Esophagus muscularis mucosa (tissue), 4 donors: ENCODE measurements at regions not wholly inside any gene's neighbourhood (a gene's known extent, or its start where the extent isn't known, plus 50 kb on each side); places are given as distances from the start of the nearest gene placed in this dataset.

Experiments used
- DNase-seq: peaks from one replicate; pipeline ENCODE4 v3.0.0-alpha.2; 2017; ENCODE audit errors: extremely low spot score
- H3K27ac ChIP-seq, 4 donors: fragments of 200-600 bp; sonication (generic); replicated peaks in 1 of 4; 1 replicate in 3 of 4; 2 replicates in 1 of 4; pipeline ENCODE4 v1.5.1; 2016 to 2019; ENCODE audit warnings: mild to moderate bottlenecking in 1 of 4
- H3K27me3 ChIP-seq, 4 donors: fragments of 200-600 bp; sonication (generic); one replicate each; pipeline versions ENCODE4 v1.5.1 to v1.6.0; 2016 to 2019
- H3K36me3 ChIP-seq, 4 donors: fragments of 200-600 bp; sonication (generic); one replicate each; pipeline ENCODE4 v1.5.1; 2016 to 2019
- H3K4me1 ChIP-seq, 4 donors: fragments of 200-600 bp; sonication (generic); one replicate each; pipeline ENCODE4 v1.5.1; 2016 to 2019
- H3K4me3 ChIP-seq, 4 donors: fragments of 200-600 bp; sonication (generic); 1 replicate in 2 of 4; 2 replicates in 2 of 4; pipeline ENCODE4 v1.5.1; 2016 to 2019; ENCODE audit warnings: mild to moderate bottlenecking in 4 of 4, moderate library complexity in 1 of 4
- H3K9me3 ChIP-seq, 4 donors: fragments of 200-600 bp; sonication (generic); 1 replicate in 3 of 4; 2 replicates in 1 of 4; pipeline ENCODE4 v1.5.1; 2016 to 2019
- CTCF ChIP-seq, 3 experiments: fragments of 200-600 bp in 2 of 3; fragments of 450-650 bp in 1 of 3; sonication (generic) in 2 of 3; IDR thresholded peaks; one replicate each; pipeline ENCODE4 v1.5.1; 2017 to 2019; ENCODE audit warnings: antibody characterized with exemption in 3 of 3, mild to moderate bottlenecking in 2 of 3, moderate library complexity in 1 of 3
- EP300 ChIP-seq: sonication (generic); formaldehyde crosslinking; IDR thresholded peaks from one replicate; pipeline ENCODE4 v1.6.1; 2017; ENCODE audit warnings: antibody characterized with exemption
- POLR2A ChIP-seq: fragments of 450-650 bp; IDR thresholded peaks from one replicate; pipeline ENCODE4 v1.6.1; 2017; ENCODE audit warnings: antibody characterized with exemption, moderate library complexity, mild to moderate bottlenecking, low read depth
- POLR2AphosphoS5 ChIP-seq, 2 donors: sonication (generic); formaldehyde crosslinking; IDR thresholded peaks; one replicate each; pipeline ENCODE4 v1.6.1; 2017; ENCODE audit warnings: antibody characterized with exemption in 2 of 2
- WGBS: methylation state at CpG from one replicate; pipeline ENCODE4 v1.1.5; 2018; 5-methylcytosine and 5-hydroxymethylcytosine counted together
- intact Hi-C: fragments of 100-400 bp; cut with DNase I; formaldehyde crosslinking; loops from one replicate; pipeline ENCODE4 v1.15.1; 2023

DNA sequence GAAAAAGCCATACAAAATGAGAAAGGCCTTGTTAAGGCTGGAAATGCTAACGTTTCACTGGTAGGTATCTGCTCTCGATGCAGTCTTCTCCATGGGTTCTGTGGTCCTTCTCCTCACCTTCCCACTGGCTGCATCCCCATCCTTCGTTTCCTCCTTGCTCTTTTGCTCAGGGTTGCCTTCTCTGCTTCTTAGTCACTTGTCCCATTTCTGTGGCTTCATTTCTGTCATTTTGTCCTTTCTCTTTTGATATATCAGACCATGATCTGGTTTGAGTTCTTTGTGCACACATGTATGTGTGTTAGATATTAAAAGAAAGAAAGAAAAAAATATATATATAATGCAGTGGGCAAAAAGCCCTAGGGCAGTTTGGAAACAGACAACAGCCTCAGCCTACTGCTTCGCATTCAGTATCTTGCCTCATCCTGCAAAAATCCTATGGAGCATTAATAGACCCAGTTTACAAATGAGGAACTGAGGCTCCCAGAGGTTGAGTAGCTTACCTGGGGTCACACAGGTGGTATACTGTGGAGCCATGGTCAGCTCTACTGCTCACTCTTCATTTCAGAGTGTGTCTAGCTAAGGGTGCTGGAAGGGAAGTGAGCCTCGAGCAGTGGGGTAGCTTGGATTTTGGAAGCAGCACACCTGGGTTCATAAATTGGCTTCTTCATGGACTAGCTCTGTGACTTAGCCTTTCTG is 57.6 kb upstream of the MEDAG start:
- WGBS, result 84% methylated on average over 5 of the region's 5 CpGs
- intact Hi-C loops, result no loop called here
- Histone ChIP-seq H3K4me3 (no peak overlapping the region), H3K27me3 (no peaks in the 10 kb centered on the region), H3K9me3 (peaks cover 0 to 3% (median 0%) of the 10 kb centered on the region in 4 donors), H3K36me3 (no peaks in the 10 kb centered on the region), H3K4me1 (peaks cover 0 to 5% (median 0%) of the 10 kb centered on the region in 4 donors), H3K27ac (peak overlapping the region in 3 of 4 donors; percentile 47 to 52 (median 50))
- DNase-seq, result no peak
- TF ChIP-seq POLR2A, result no peak
- TF ChIP-seq CTCF (IDR thresholded peaks at IDR 0.05), result no peak
- no peak for TF ChIP-seq POLR2AphosphoS5 (IDR thresholded peaks at IDR 0.05)
- TF ChIP-seq EP300, result no peak

GRCh38 chr13:30849611-30850010 is 56.5 kb upstream of the MEDAG start:
- DNase-seq, result no peak
- 81% methylated on average over 4 of the region's 4 CpGs for WGBS
- H3K36me3 ChIP-seq, result no peaks in the 10 kb centered on the region
- no peaks in the 10 kb centered on the region for H3K27me3 ChIP-seq
- intact Hi-C loops, result loop anchor here (5.0 kb wide), 1 partner anchor 42 kb away; no protein-coding TSS in a partner anchor
- no peak overlapping the region for H3K4me3 ChIP-seq
- H3K9me3 ChIP-seq, result peaks cover 0 to 3% (median 0%) of the 10 kb centered on the region in 4 donors
- H3K27ac ChIP-seq, result no peak overlapping the region
- TF ChIP-seq POLR2AphosphoS5 (IDR thresholded peaks at IDR 0.05) (no peak), POLR2A (no peak)
- H3K4me1 ChIP-seq, result peaks cover 0 to 5% (median 0%) of the 10 kb centered on the region in 4 donors

DNA sequence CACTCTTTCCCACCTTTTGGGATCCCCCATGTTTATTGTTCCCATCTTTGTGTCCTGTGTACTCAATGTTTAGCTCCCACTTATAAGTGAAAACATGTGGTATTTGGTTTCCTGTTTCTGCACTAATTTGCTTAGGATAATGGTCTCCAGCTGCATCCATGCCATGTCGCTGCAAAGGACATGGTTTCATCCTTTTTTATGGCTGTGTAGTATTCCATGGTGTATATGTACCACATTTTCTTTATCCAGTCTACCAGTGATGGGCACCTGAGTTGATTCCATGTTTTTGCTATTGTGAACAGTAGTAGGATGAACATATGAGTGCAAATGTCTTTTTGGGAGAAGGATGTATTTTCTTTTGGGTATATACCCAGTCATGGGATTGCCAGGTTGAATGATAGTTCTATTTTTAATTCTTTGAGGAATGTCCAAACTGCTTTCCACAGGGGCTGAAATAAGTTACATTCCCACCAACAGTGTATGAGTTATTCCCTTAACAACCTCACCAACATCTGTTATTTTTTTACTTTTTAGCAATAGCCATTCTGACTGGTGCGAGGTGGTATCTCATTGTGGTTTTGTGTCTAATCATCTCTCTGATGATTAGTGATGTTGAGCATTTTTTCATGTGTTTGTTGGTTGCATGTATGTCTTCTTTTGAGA is 55.7 kb upstream of the MEDAG start:
- Histone ChIP-seq H3K4me1 (peaks cover 0 to 5% (median 0%) of the 10 kb centered on the region in 4 donors), H3K27ac (no peak overlapping the region), H3K27me3 (no peaks in the 10 kb centered on the region), H3K9me3 (peaks cover 0 to 3% (median 0%) of the 10 kb centered on the region in 4 donors), H3K36me3 (no peaks in the 10 kb centered on the region), H3K4me3 (no peak overlapping the region)
- 92% methylated on average over 2 of the region's 2 CpGs for WGBS
- DNase-seq, result no peak
- intact Hi-C loops, result loop anchor here (5.0 kb wide), 1 partner anchor 43 kb away; no protein-coding TSS in a partner anchor
- TF ChIP-seq POLR2AphosphoS5 (IDR thresholded peaks at IDR 0.05), result no peak
- TF ChIP-seq EP300, result no peak

DNA sequence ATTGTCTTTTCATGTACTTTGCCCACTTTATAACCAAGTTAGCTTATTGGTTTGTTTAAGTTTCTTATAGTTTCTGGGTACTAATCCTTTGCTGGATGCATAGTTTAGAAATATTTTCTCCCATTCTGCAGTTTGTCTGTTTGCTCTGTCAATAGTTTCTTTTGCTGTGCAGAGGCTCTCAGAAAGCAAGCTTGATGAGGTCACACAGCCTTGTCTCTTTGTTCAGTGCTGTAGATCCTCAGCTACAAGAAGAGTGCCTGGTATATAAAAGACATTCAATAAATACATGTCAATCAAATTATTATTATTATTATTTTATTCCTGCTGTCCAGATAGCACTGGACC is 55.2 kb upstream of the MEDAG start:
- H3K4me1 ChIP-seq, result peaks cover 0 to 5% (median 0%) of the 10 kb centered on the region in 4 donors
- no peak overlapping the region for H3K4me3 ChIP-seq
- no peaks in the 10 kb centered on the region for H3K27me3 ChIP-seq
- intact Hi-C loops, result loop anchor here (5.0 kb wide), 1 partner anchor 44 kb away; no protein-coding TSS in a partner anchor
- no peak for DNase-seq
- H3K9me3 ChIP-seq, result peaks cover 0 to 3% (median 0%) of the 10 kb centered on the region in 4 donors
- TF ChIP-seq POLR2A, result no peak
- TF ChIP-seq EP300, result no peak
- no peak for TF ChIP-seq POLR2AphosphoS5 (IDR thresholded peaks at IDR 0.05)
- TF ChIP-seq CTCF (IDR thresholded peaks at IDR 0.05), result no peak
- H3K36me3 ChIP-seq, result no peaks in the 10 kb centered on the region
- H3K27ac ChIP-seq, result no peak overlapping the region

GRCh38 chr13:30851697-30852096 is 54.4 kb upstream of the MEDAG start:
- no peak overlapping the region for H3K4me3 ChIP-seq
- intact Hi-C loops, result loop anchor here (5.0 kb wide), 1 partner anchor 44 kb away; no protein-coding TSS in a partner anchor
- H3K27ac ChIP-seq, result no peak overlapping the region
- H3K9me3 ChIP-seq, result peaks cover 0 to 3% (median 0%) of the 10 kb centered on the region in 4 donors
- no peak for DNase-seq
- no peaks in the 10 kb centered on the region for H3K27me3 ChIP-seq
- TF ChIP-seq POLR2A (no peak), EP300 (no peak), CTCF (IDR thresholded peaks at IDR 0.05) (no peak), POLR2AphosphoS5 (IDR thresholded peaks at IDR 0.05) (no peak)
- WGBS, result 97% methylated on average over 5 of the region's 5 CpGs
- H3K36me3 ChIP-seq, result no peaks in the 10 kb centered on the region
- H3K4me1 ChIP-seq, result peaks cover 0 to 5% (median 0%) of the 10 kb centered on the region in 4 donors
